GM10266 (cell line): ENCODE measurements at regions not wholly inside any gene's neighbourhood (a gene's known extent, or its start where the extent isn't known, plus 50 kb on each side); places are given as distances from the start of the nearest gene placed in this dataset.

Source experiments
- DNase-seq: peaks from one replicate; pipeline ENCODE4 v3.0.0; 2012; ENCODE audit errors: extremely low spot score
- CTCF ChIP-seq: IDR thresholded peaks from 2 replicates; pipeline ENCODE4 v1.5.1; 2012; ENCODE audit warnings: mild to moderate bottlenecking, low read depth; ENCODE audit not compliant: control insufficient read depth, insufficient read depth; ENCODE audit errors: missing control alignments

- no peak for TF ChIP-seq CTCF
- DNase-seq, result no peak
These were observed 494.7 kb upstream of the NECTIN3 start for GRCh38 chr3:110576960-110577359.

- TF ChIP-seq CTCF, result no peak
- DNase-seq, result no peak
These were observed 493.8 kb upstream of the NECTIN3 start for GRCh38 chr3:110577854-110578253.

- no peak for DNase-seq
- TF ChIP-seq CTCF, result no peak
These were observed 491.6 kb upstream of the NECTIN3 start for GRCh38 chr3:110579840-110580550.

- no peak for DNase-seq
- TF ChIP-seq CTCF, result no peak
These were observed 488.2 kb upstream of the NECTIN3 start for GRCh38 chr3:110583373-110583935.

GRCh38 chr3:110588906-110589305 lies 482.7 kb upstream of the NECTIN3 start:
- no peak for DNase-seq
- no peak for TF ChIP-seq CTCF

GRCh38 chr3:110589341-110589740 lies 482.3 kb upstream of the NECTIN3 start:
- DNase-seq, result no peak
- no peak for TF ChIP-seq CTCF

GRCh38 chr3:110593749-110594148 lies 477.9 kb upstream of the NECTIN3 start:
- DNase-seq, result no peak
- no peak for TF ChIP-seq CTCF
